ENCODE measurements at regions not wholly inside any gene's neighbourhood (a gene's known extent, or its start where the extent isn't known, plus 50 kb on each side); places are given as distances from the start of the nearest gene placed in this dataset.

DNA sequence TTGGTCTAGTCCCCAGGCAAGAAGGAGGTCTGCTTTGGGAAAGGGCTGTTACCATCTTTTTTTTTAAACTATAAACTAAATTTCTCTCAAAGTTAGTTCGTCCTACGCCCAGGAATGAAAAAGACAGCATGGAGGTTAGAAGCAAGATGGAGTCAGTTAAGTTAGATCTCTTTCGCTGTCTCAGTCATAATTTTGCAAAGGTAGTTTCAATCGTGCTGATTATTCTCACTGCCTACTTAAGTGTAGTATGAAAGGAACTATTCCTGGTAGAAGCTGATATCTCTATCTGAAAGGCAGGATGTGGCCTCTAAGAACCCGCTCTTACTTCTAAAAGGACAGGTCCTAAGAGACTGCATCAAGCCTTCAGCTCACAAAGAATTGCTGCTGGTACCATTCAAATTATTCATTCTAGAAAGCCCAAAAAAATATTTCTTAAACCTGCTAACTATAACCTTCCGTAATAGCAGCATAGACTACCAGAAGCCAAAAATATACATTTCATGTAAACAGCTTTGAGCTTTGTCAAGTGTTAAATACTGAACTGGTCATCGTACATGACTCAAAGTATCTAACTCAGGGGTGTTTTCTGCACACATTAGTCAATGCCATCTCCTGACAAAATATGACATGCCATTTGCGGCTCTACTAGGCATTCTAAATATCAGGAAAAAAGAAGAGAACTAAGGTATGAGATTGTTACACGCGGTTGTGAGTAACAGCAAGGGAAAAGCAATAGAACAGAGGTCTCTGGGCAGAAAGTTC lies 96.0 kb upstream of the CCDC80 start:
- ChIA-PET CTCF (interaction anchor here (0.7 to 6.2 kb wide), 5 partner anchors 22 to 243 kb away, joined by 3 to 101 read pairs (median 5); partner anchors contain the start of gene CCDC80), POLR2A (interaction anchor here (1.8 kb wide), 1 partner anchor 95 kb away, joined by 7 read pairs; no protein-coding TSS in a partner anchor)
- H3K4me1 ChIP-seq: peaks cover 35% of the 10 kb centered on the region
- H3K4me3 ChIP-seq: no peak overlapping the region
- H3K4me2 ChIP-seq: no peak overlapping the region
- WGBS (ENCODE audit: missing lambda C conversion rate): 92% methylated on average over 10 of the region's 10 CpGs
- TF ChIP-seq NR3C1 (IDR thresholded peaks at IDR 0.05): no peak
- TF ChIP-seq EP300 (IDR thresholded peaks at IDR 0.05): no peak
- TF ChIP-seq, protein P1, sequence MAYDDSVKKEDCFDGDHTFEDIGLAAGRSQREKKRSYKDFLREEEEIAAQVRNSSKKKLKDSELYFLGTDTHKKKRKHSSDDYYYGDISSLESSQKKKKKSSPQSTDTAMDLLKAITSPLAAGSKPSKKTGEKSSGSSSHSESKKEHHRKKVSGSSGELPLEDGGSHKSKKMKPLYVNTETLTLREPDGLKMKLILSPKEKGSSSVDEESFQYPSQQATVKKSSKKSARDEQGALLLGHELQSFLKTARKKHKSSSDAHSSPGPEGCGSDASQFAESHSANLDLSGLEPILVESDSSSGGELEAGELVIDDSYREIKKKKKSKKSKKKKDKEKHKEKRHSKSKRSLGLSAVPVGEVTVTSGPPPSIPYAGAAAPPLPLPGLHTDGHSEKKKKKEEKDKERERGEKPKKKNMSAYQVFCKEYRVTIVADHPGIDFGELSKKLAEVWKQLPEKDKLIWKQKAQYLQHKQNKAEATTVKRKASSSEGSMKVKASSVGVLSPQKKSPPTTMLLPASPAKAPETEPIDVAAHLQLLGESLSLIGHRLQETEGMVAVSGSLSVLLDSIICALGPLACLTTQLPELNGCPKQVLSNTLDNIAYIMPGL (CRISPR knock-in tag; IDR thresholded peaks at IDR 0.05; ENCODE audit: borderline replicate concordance): no peak
- no peak for TF ChIP-seq SMC3 (IDR thresholded peaks at IDR 0.05)
- TF ChIP-seq HDAC2 (IDR thresholded peaks at IDR 0.05): no peak
- TF ChIP-seq RNF2 (IDR thresholded peaks at IDR 0.05; ENCODE audit: borderline replicate concordance, low read depth): no peak
- TF ChIP-seq HOXB13 (CRISPR knock-in tag; IDR thresholded peaks at IDR 0.05; ENCODE audit: low read depth): no peak
- TF ChIP-seq, protein P2, sequence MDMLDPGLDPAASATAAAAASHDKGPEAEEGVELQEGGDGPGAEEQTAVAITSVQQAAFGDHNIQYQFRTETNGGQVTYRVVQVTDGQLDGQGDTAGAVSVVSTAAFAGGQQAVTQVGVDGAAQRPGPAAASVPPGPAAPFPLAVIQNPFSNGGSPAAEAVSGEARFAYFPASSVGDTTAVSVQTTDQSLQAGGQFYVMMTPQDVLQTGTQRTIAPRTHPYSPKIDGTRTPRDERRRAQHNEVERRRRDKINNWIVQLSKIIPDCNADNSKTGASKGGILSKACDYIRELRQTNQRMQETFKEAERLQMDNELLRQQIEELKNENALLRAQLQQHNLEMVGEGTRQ (IDR thresholded peaks at IDR 0.05): no peak
- TF ChIP-seq ZC3H11A (IDR thresholded peaks at IDR 0.05): no peak
- TF ChIP-seq, protein P3, sequence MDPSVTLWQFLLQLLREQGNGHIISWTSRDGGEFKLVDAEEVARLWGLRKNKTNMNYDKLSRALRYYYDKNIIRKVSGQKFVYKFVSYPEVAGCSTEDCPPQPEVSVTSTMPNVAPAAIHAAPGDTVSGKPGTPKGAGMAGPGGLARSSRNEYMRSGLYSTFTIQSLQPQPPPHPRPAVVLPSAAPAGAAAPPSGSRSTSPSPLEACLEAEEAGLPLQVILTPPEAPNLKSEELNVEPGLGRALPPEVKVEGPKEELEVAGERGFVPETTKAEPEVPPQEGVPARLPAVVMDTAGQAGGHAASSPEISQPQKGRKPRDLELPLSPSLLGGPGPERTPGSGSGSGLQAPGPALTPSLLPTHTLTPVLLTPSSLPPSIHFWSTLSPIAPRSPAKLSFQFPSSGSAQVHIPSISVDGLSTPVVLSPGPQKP (IDR thresholded peaks at IDR 0.05; ENCODE audit: low read depth, low read length): no peak
- TF ChIP-seq CHD4 (IDR thresholded peaks at IDR 0.05; ENCODE audit: borderline replicate concordance): no peak
- TF ChIP-seq RAD21 (conservative IDR thresholded peaks at IDR 0.05 in 1 of 2, IDR thresholded peaks at IDR 0.05 in 1 of 2): no peak
- FAIRE-seq (no peak), ATAC-seq (no peak), DNase-seq (ENCODE audit: low read depth in 1 of 2, low spot score in 1 of 2) (no peak)
- peak overlapping the region; percentile 70 to 82; a peak in 5 of 6 replicates for H3K27ac ChIP-seq
- no peaks in the 10 kb centered on the region for H3K9me3 ChIP-seq

DNA sequence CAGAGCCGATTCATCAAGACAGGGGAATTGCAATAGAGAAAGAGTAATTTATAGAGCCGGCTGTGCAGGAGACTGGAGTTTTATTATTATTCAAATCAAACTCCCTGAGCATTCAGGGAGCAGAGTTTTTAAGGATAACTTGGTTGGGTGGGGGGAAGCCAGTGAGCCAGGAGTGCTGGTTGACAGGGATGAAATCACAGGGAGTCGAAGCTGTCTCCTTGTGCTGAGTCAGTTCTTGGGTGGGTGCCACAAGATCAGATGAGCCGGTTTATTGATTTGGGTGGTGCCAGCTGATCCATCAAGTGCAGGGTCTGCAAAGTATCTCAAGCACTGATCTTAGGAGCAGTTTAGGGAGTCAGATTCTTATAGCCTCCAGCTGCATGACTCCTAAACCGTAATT lies 95.4 kb upstream of the CCDC80 start:
- Histone ChIP-seq H3K4me2 (no peak overlapping the region), H3K27ac (peak overlapping the region; percentile 70 to 82; a peak in 5 of 6 replicates), H3K4me3 (no peak overlapping the region), H3K4me1 (peaks cover 35% of the 10 kb centered on the region), H3K9me3 (no peaks in the 10 kb centered on the region)
- POLR2A ChIA-PET: interaction anchor here (2.4 kb wide), 1 partner anchor 78 kb away, joined by 12 read pairs; no protein-coding TSS in a partner anchor
- no peak for DNase-seq (ENCODE audit: low read depth in 1 of 2, low spot score in 1 of 2)
- ATAC-seq: no peak
- FAIRE-seq: no peak
- TF ChIP-seq CBX8 (IDR thresholded peaks at IDR 0.05) (no peak), EHMT2 (IDR thresholded peaks at IDR 0.05; ENCODE audit: low read depth) (no peak), FOXS1 (CRISPR knock-in tag; IDR thresholded peaks at IDR 0.05) (no peak), KDM5A (IDR thresholded peaks at IDR 0.05) (no peak), GATA3 (IDR thresholded peaks at IDR 0.05; ENCODE audit: borderline replicate concordance) (no peak), RFX5 (IDR thresholded peaks at IDR 0.05) (no peak), HEYL (CRISPR knock-in tag; IDR thresholded peaks at IDR 0.05) (no peak), HOXA7 (CRISPR knock-in tag; IDR thresholded peaks at IDR 0.05) (no peak), TFCP2L1 (CRISPR knock-in tag; IDR thresholded peaks at IDR 0.05) (no peak), ESRRA (IDR thresholded peaks at IDR 0.05; ENCODE audit: borderline replicate concordance, low read length) (no peak), EHF (CRISPR knock-in tag; IDR thresholded peaks at IDR 0.05) (no peak), MAFK (IDR thresholded peaks at IDR 0.05; ENCODE audit: partially characterized antibody) (no peak), FOSB (CRISPR knock-in tag; IDR thresholded peaks at IDR 0.05) (no peak), JUN (IDR thresholded peaks at IDR 0.05) (no peak), CBX2 (IDR thresholded peaks at IDR 0.05; ENCODE audit: borderline replicate concordance, low read depth) (no peak), RAD21 (conservative IDR thresholded peaks at IDR 0.05 in 1 of 2, IDR thresholded peaks at IDR 0.05 in 1 of 2) (no peak), ZSCAN20 (CRISPR knock-in tag; IDR thresholded peaks at IDR 0.05) (no peak)
- TF ChIP-seq, protein P1 (CRISPR knock-in tag; IDR thresholded peaks at IDR 0.05; ENCODE audit: borderline replicate concordance): no peak
- WGBS (ENCODE audit: missing lambda C conversion rate): 90% methylated on average over 5 of the region's 5 CpGs
- CTCF ChIA-PET: interaction anchor here (0.9 to 6.2 kb wide), 11 partner anchors 21 to 243 kb away, joined by 3 to 101 read pairs (median 11); partner anchors contain the start of gene CCDC80

All from A549 (cell line).